H9 (cell line): ENCODE measurements at regions not wholly inside any gene's neighbourhood (a gene's known extent, or its start where the extent isn't known, plus 50 kb on each side); places are given as distances from the start of the nearest gene placed in this dataset.

ENCODE experiments used
- DNase-seq: peaks from one replicate; pipeline ENCODE4 v3.0.0-alpha.2; 2017
- H2AFZ ChIP-seq: one replicate; pipeline ENCODE4 v1.6.1; 2013; ENCODE audit warnings: mild to moderate bottlenecking, low read length, control low read depth, moderate library complexity
- H2AK5ac ChIP-seq: 2 replicates; pipeline ENCODE4 v1.6.1; 2013; ENCODE audit warnings: low read length, control low read depth, mixed read lengths; ENCODE audit not compliant: insufficient read length
- H2BK120ac ChIP-seq: one replicate; pipeline ENCODE4 v1.6.1; 2013; ENCODE audit warnings: low read depth, mild to moderate bottlenecking, low read length, control low read depth, inconsistent platforms; ENCODE audit not compliant: poor library complexity, severe bottlenecking
- H2BK12ac ChIP-seq: 2 replicates; pipeline ENCODE4 v1.6.1; 2013; ENCODE audit warnings: low read length, control low read depth, mixed read lengths, low read depth; ENCODE audit not compliant: insufficient read length
- H2BK15ac ChIP-seq: 2 replicates; pipeline ENCODE4 v1.6.1; 2013; ENCODE audit warnings: low read depth, low read length, control low read depth
- H2BK20ac ChIP-seq: one replicate; pipeline ENCODE4 v1.6.1; 2013; ENCODE audit warnings: low read depth, mild to moderate bottlenecking, low read length, control low read depth, inconsistent platforms; ENCODE audit not compliant: poor library complexity, severe bottlenecking
- H2BK5ac ChIP-seq: 2 replicates; pipeline ENCODE4 v1.6.1; 2013; ENCODE audit warnings: low read length, control low read depth, mixed read lengths; ENCODE audit not compliant: insufficient read length
- H3K14ac ChIP-seq: 2 replicates; pipeline ENCODE4 v1.6.1; 2013; ENCODE audit warnings: low read length, control low read depth; ENCODE audit not compliant: insufficient read depth
- H3K18ac ChIP-seq: 2 replicates; pipeline ENCODE4 v1.6.1; 2013; ENCODE audit warnings: low read depth, mild to moderate bottlenecking, mixed read lengths, low read length, control low read depth; ENCODE audit not compliant: insufficient read length
- H3K23ac ChIP-seq: 2 replicates; pipeline ENCODE4 v1.6.1; 2013; ENCODE audit warnings: low read length, control low read depth, mixed read lengths, low read depth; ENCODE audit not compliant: insufficient read length
- H3K23me2 ChIP-seq: 2 replicates; pipeline ENCODE4 v1.6.1; 2013; ENCODE audit warnings: low read depth, mild to moderate bottlenecking, mixed read lengths, low read length, control low read depth; ENCODE audit not compliant: insufficient read length, poor library complexity, severe bottlenecking
- H3K27ac ChIP-seq: 2 replicates; pipeline ENCODE4 v1.5.1; 2013; ENCODE audit warnings: low read length, control low read depth, mixed read lengths, low read depth; ENCODE audit not compliant: insufficient read length
- H3K27me3 ChIP-seq: 2 replicates; pipeline ENCODE4 v1.6.1; 2013; ENCODE audit warnings: low read length, control low read depth, inconsistent platforms; ENCODE audit not compliant: insufficient read depth
- H3K4ac ChIP-seq: 2 replicates; pipeline ENCODE4 v1.6.1; 2013; ENCODE audit warnings: low read depth, mild to moderate bottlenecking, control low read depth, inconsistent platforms, low read length, moderate library complexity
- H3K4me1 ChIP-seq: 2 replicates; pipeline ENCODE4 v1.6.1; 2013; ENCODE audit warnings: low read length, control low read depth, inconsistent platforms; ENCODE audit not compliant: insufficient read depth
- H3K4me2 ChIP-seq: 2 replicates; pipeline ENCODE4 v1.6.1; 2013; ENCODE audit warnings: low read length, control low read depth, mixed read lengths; ENCODE audit not compliant: insufficient read length, insufficient read depth
- H3K56ac ChIP-seq: 2 replicates; pipeline ENCODE4 v1.6.1; 2013; ENCODE audit warnings: low read depth, mild to moderate bottlenecking, mixed read lengths, low read length, control low read depth; ENCODE audit not compliant: insufficient read length
- H3K79me1 ChIP-seq: 2 replicates; pipeline ENCODE4 v1.6.1; 2013; ENCODE audit warnings: low read depth, mild to moderate bottlenecking, moderate library complexity, low read length, control low read depth, inconsistent platforms; ENCODE audit not compliant: insufficient read depth, poor library complexity, severe bottlenecking
- H3K79me2 ChIP-seq: 2 replicates; pipeline ENCODE4 v1.6.1; 2013; ENCODE audit warnings: low read length, control low read depth, inconsistent platforms; ENCODE audit not compliant: insufficient read depth
- H3K9ac ChIP-seq: 2 replicates; pipeline ENCODE4 v1.6.1; 2013; ENCODE audit warnings: low read length, control low read depth, mixed read lengths; ENCODE audit not compliant: insufficient read length; ENCODE audit errors: extremely low read depth
- H3K9me3 ChIP-seq: one replicate; pipeline ENCODE4 v1.6.1; 2013; ENCODE audit warnings: low read depth, low read length, inconsistent platforms; ENCODE audit not compliant: control insufficient read depth
- H3T11ph ChIP-seq: one replicate; pipeline ENCODE4 v1.6.1; 2013; ENCODE audit warnings: mild to moderate bottlenecking, low read length, control low read depth, inconsistent platforms
- H4K20me1 ChIP-seq: one replicate; pipeline ENCODE4 v1.6.1; 2013; ENCODE audit not compliant: control insufficient read depth, insufficient read length, insufficient read depth
- H4K5ac ChIP-seq: 2 replicates; pipeline ENCODE4 v1.6.1; 2013; ENCODE audit warnings: low read depth, mild to moderate bottlenecking, mixed read lengths, low read length, control low read depth; ENCODE audit not compliant: insufficient read length
- H4K8ac ChIP-seq: replicated peaks from 2 replicates; pipeline ENCODE4 v1.6.1; 2013; ENCODE audit warnings: low read length, control low read depth, mixed read lengths, low read depth; ENCODE audit not compliant: insufficient read length
- H4K91ac ChIP-seq: 2 replicates; pipeline ENCODE4 v1.6.1; 2013; ENCODE audit warnings: low read depth, mild to moderate bottlenecking, moderate library complexity, mixed read lengths, low read length, control low read depth; ENCODE audit not compliant: insufficient read length
- H3K27ac Mint-ChIP-seq, 3 experiments: 2 replicates in 2 of 3; 3 replicates in 1 of 3; pipeline ENCODE4 v1.8.0; 2020 to 2021; ENCODE audit warnings: mixed read lengths in 3 of 3, mild to moderate bottlenecking in 1 of 3, moderate library complexity in 1 of 3
- H3K27me3 Mint-ChIP-seq: 2 replicates; pipeline ENCODE4 v1.8.0; 2021; ENCODE audit warnings: low read depth, mild to moderate bottlenecking, moderate library complexity, mixed read lengths
- H3K36me3 Mint-ChIP-seq, 3 experiments: 2 replicates in 2 of 3; 3 replicates in 1 of 3; pipeline ENCODE4 v1.8.0; 2020 to 2021; ENCODE audit warnings: low read depth in 3 of 3, mixed read lengths in 3 of 3; ENCODE audit not compliant: insufficient read depth in 1 of 3
- H3K4me1 Mint-ChIP-seq, 2 experiments: 2 replicates each; pipeline ENCODE4 v1.8.0; 2020; ENCODE audit warnings: mixed read lengths in 2 of 2
- H3K4me3 Mint-ChIP-seq, 2 experiments: 2 replicates in 1 of 2; 3 replicates in 1 of 2; pipeline ENCODE4 v1.8.0; 2020 to 2021; ENCODE audit warnings: mild to moderate bottlenecking in 2 of 2, mixed read lengths in 2 of 2, moderate library complexity in 1 of 2
- H3K9me3 Mint-ChIP-seq, 2 experiments: 2 replicates in 1 of 2; 3 replicates in 1 of 2; pipeline ENCODE4 v1.8.0; 2020; ENCODE audit warnings: mild to moderate bottlenecking in 2 of 2, mixed read lengths in 2 of 2, moderate library complexity in 1 of 2
- WGBS: extraction: QIAGEN DNeasy Blood & Tissue Kit; methylation state at CpG from one replicate; pipeline ENCODE4 v1.1.7; 2013; ENCODE audit warnings: missing lambda C conversion rate, low lambda C conversion rate, mixed read lengths; ENCODE audit not compliant: insufficient read length; ENCODE audit errors: extremely low coverage; 5-methylcytosine and 5-hydroxymethylcytosine counted together
- TF ChIP-seq, protein P1 (sequence below): fragments of 200-600 bp; sonication (generic); conservative IDR thresholded peaks from 3 replicates; pipeline ENCODE4 v1.8.0; 2021; ENCODE audit warnings: antibody characterized with exemption, mild to moderate bottlenecking

DNA sequence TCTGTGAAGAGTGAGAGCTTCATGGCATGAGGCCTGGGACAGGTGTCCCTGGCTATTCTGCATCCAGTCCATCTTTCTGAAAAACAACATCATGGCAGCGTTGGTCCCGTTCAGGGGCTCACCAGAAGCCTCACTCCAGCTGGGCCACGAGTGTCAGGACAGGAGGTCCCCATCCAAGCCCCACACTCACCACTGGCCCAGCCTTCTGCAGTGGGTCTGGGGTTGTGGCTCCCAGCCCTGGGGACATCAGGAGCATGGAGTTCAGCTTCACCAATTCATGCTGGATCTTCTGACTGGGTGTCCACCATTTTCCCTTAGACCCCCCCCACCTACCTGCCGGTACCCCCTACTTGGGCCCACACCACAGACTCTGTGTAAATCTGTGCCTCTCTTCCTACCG lies 400.3 kb downstream of the BRD1 start:
- no peak overlapping the region for H3K27ac Mint-ChIP-seq
- Histone ChIP-seq H3K9me3 (no peaks in the 10 kb centered on the region), H3K23me2 (peaks cover 3% of the 10 kb centered on the region), H3K18ac (no peak overlapping the region), H3K9ac (no peak overlapping the region), H4K8ac (no peak overlapping the region), H4K91ac (no peak overlapping the region), H3K79me2 (no peaks in the 10 kb centered on the region), H2AK5ac (no peak overlapping the region), H4K5ac (no peak overlapping the region), H3K4ac (no peak overlapping the region), H4K20me1 (no peaks in the 10 kb centered on the region), H3K4me2 (no peak overlapping the region), H3T11ph (no peak overlapping the region), H3K79me1 (no peaks in the 10 kb centered on the region), H3K27ac (no peak overlapping the region), H2AFZ (no peak overlapping the region), H3K4me1 (no peaks in the 10 kb centered on the region; the same call in 1 of the 2 replicates), H3K23ac (no peak overlapping the region), H3K56ac (no peak overlapping the region), H2BK120ac (no peak overlapping the region), H2BK15ac (no peak overlapping the region), H3K27me3 (no peaks in the 10 kb centered on the region), H2BK20ac (no peak overlapping the region), H2BK5ac (no peak overlapping the region), H3K14ac (no peak overlapping the region), H2BK12ac (no peak overlapping the region)
- peaks cover 23% of the 10 kb centered on the region for H3K27me3 Mint-ChIP-seq
- DNase-seq = no peak
- peaks cover 2 to 6% of the 10 kb centered on the region in 2 experiments; a peak in 1 of 4 replicates for H3K4me1 Mint-ChIP-seq
- H3K36me3 Mint-ChIP-seq = no peaks in the 10 kb centered on the region; a peak in 1 of 7 replicates
- H3K4me3 Mint-ChIP-seq = no peak overlapping the region
- TF ChIP-seq, protein P1, sequence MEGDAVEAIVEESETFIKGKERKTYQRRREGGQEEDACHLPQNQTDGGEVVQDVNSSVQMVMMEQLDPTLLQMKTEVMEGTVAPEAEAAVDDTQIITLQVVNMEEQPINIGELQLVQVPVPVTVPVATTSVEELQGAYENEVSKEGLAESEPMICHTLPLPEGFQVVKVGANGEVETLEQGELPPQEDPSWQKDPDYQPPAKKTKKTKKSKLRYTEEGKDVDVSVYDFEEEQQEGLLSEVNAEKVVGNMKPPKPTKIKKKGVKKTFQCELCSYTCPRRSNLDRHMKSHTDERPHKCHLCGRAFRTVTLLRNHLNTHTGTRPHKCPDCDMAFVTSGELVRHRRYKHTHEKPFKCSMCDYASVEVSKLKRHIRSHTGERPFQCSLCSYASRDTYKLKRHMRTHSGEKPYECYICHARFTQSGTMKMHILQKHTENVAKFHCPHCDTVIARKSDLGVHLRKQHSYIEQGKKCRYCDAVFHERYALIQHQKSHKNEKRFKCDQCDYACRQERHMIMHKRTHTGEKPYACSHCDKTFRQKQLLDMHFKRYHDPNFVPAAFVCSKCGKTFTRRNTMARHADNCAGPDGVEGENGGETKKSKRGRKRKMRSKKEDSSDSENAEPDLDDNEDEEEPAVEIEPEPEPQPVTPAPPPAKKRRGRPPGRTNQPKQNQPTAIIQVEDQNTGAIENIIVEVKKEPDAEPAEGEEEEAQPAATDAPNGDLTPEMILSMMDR = no peak
- no CpG with 5 or more reads among the region's 5 CpGs for WGBS
- H3K9me3 Mint-ChIP-seq = no peaks in the 10 kb centered on the region
